Tibial nerve (tissue), 4 donors: ENCODE measurements at regions not wholly inside any gene's neighbourhood (a gene's known extent, or its start where the extent isn't known, plus 50 kb on each side); places are given as distances from the start of the nearest gene placed in this dataset.

Experiments used
- EP300 ChIP-seq, 2 donors: sonication (generic); formaldehyde crosslinking; IDR thresholded peaks; one replicate each; pipeline ENCODE4 v1.6.1; 2017; ENCODE audit warnings: antibody characterized with exemption in 2 of 2, mild to moderate bottlenecking in 1 of 2
- TF ChIP-seq, protein P1 (sequence below), 5 experiments: fragments of 200-600 bp in 3 of 5; fragments of 450-650 bp in 2 of 5; sonication (generic) in 3 of 5; IDR thresholded peaks; one replicate each; pipeline ENCODE4 v1.5.1; 2016 to 2019; ENCODE audit warnings: antibody characterized with exemption in 5 of 5, mild to moderate bottlenecking in 3 of 5, moderate library complexity in 2 of 5

GRCh38 chr18:1751249-1751648 lies 820.1 kb downstream of the METTL4 start:
- TF ChIP-seq, protein P1, sequence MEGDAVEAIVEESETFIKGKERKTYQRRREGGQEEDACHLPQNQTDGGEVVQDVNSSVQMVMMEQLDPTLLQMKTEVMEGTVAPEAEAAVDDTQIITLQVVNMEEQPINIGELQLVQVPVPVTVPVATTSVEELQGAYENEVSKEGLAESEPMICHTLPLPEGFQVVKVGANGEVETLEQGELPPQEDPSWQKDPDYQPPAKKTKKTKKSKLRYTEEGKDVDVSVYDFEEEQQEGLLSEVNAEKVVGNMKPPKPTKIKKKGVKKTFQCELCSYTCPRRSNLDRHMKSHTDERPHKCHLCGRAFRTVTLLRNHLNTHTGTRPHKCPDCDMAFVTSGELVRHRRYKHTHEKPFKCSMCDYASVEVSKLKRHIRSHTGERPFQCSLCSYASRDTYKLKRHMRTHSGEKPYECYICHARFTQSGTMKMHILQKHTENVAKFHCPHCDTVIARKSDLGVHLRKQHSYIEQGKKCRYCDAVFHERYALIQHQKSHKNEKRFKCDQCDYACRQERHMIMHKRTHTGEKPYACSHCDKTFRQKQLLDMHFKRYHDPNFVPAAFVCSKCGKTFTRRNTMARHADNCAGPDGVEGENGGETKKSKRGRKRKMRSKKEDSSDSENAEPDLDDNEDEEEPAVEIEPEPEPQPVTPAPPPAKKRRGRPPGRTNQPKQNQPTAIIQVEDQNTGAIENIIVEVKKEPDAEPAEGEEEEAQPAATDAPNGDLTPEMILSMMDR (IDR thresholded peaks at IDR 0.05) = no peak
- no peak for TF ChIP-seq EP300 (IDR thresholded peaks at IDR 0.05)
